CD4-positive, alpha-beta memory T cell (primary cell): ENCODE measurements at regions not wholly inside any gene's neighbourhood (a gene's known extent, or its start where the extent isn't known, plus 50 kb on each side); places are given as distances from the start of the nearest gene placed in this dataset.

Experiments used
- CTCF ChIA-PET: fragments of 350-600 bp; sonication (Branson Sonifier 250); formaldehyde crosslinking; loops from one replicate; lab custom pipeline; 2021; ENCODE audit warnings: inconsistent platforms; ENCODE audit not compliant: partially characterized antibody; lab: Charles Lee
- POLR2A ChIA-PET: fragments of 350-600 bp; sonication (Branson Sonifier 250); formaldehyde crosslinking; loops from one replicate; lab custom pipeline; 2021; ENCODE audit not compliant: partially characterized antibody; lab: Charles Lee
- DNase-seq, 5 donors: peaks; one replicate each; pipeline versions ENCODE4 v3.0.0 to v3.0.0-alpha.2; 2020 to 2022; ENCODE audit warnings: mixed read lengths in 1 of 5
- H3K27ac ChIP-seq: one replicate; pipeline ENCODE4 v1.7.0; 2013; ENCODE audit warnings: low read depth, low read length
- H3K27me3 ChIP-seq: 2 replicates; pipeline ENCODE4 v1.7.0; 2013; ENCODE audit warnings: mild to moderate bottlenecking, low read length, moderate library complexity; ENCODE audit not compliant: insufficient read depth
- H3K36me3 ChIP-seq: 2 replicates; pipeline ENCODE4 v1.7.0; 2013; ENCODE audit warnings: mild to moderate bottlenecking, low read length, moderate library complexity; ENCODE audit not compliant: insufficient read depth
- H3K4me1 ChIP-seq: 2 replicates; pipeline ENCODE4 v1.7.0; 2013; ENCODE audit warnings: mild to moderate bottlenecking, low read length, moderate library complexity; ENCODE audit not compliant: insufficient read depth
- H3K4me3 ChIP-seq, 2 donors: one replicate each; pipeline ENCODE4 v1.7.0; 2013; ENCODE audit warnings: low read length in 2 of 2, mild to moderate bottlenecking in 1 of 2
- H3K9me3 ChIP-seq, 2 donors: one replicate each; pipeline ENCODE4 v1.7.0; 2013; ENCODE audit warnings: low read length in 2 of 2, control low read depth in 1 of 2; ENCODE audit not compliant: control insufficient read depth in 1 of 2
- H3K27ac Mint-ChIP-seq, 7 donors: one replicate each; pipeline ENCODE4 v1.8.0; 2020 to 2021; ENCODE audit warnings: mixed read lengths in 7 of 7, mild to moderate bottlenecking in 6 of 7, inconsistent platforms in 3 of 7, moderate library complexity in 3 of 7
- H3K27me3 Mint-ChIP-seq, 2 donors: one replicate each; pipeline ENCODE4 v1.8.0; 2020 to 2021; ENCODE audit warnings: mixed read lengths in 2 of 2
- H3K36me3 Mint-ChIP-seq, 2 donors: one replicate each; pipeline ENCODE4 v1.8.0; 2020 to 2021; ENCODE audit warnings: mixed read lengths in 2 of 2, inconsistent platforms in 1 of 2, mild to moderate bottlenecking in 1 of 2
- H3K4me1 Mint-ChIP-seq, 4 donors: one replicate each; pipeline ENCODE4 v1.8.0; 2020 to 2021; ENCODE audit warnings: mixed read lengths in 4 of 4, mild to moderate bottlenecking in 1 of 4
- H3K4me3 Mint-ChIP-seq, 8 donors: one replicate each; pipeline ENCODE4 v1.8.0; 2020 to 2021; ENCODE audit warnings: mixed read lengths in 8 of 8, mild to moderate bottlenecking in 7 of 8, moderate library complexity in 6 of 8, inconsistent platforms in 3 of 8
- H3K9me3 Mint-ChIP-seq, 8 donors: one replicate each; pipeline ENCODE4 v1.8.0; 2020 to 2021; ENCODE audit warnings: mixed read lengths in 8 of 8, mild to moderate bottlenecking in 5 of 8, inconsistent platforms in 3 of 8, moderate library complexity in 1 of 8
- intact Hi-C: fragments of 100-400 bp; cut with micrococcal nuclease; formaldehyde crosslinking; loops from one replicate; pipeline ENCODE4 v1.15.1; 2023

GRCh38 chr1:93735722-93736121 is 54.1 kb upstream of the BCAR3 start:
- ChIA-PET POLR2A (no interaction called here), CTCF (interaction anchor here (1.3 kb wide), 1 partner anchor 17 kb away, joined by 3 read pairs; no protein-coding TSS in a partner anchor)
- H3K4me3 ChIP-seq, result no peak overlapping the region
- Mint-ChIP-seq H3K9me3 (no peaks in the 10 kb centered on the region), H3K27me3 (no peaks in the 10 kb centered on the region), H3K27ac (no peak overlapping the region), H3K36me3 (no peaks in the 10 kb centered on the region), H3K4me3 (no peak overlapping the region), H3K4me1 (no peaks in the 10 kb centered on the region)
- H3K27me3 ChIP-seq, result no peaks in the 10 kb centered on the region
- intact Hi-C loops, result no loop called here
- H3K36me3 ChIP-seq, result no peaks in the 10 kb centered on the region
- no peak overlapping the region for H3K27ac ChIP-seq
- H3K9me3 ChIP-seq, result no peaks in the 10 kb centered on the region
- H3K4me1 ChIP-seq, result no peaks in the 10 kb centered on the region
- no peak for DNase-seq

- intact Hi-C loops, result no loop called here
- POLR2A ChIA-PET, result no interaction called here
- CTCF ChIA-PET, result interaction anchor here (1.3 kb wide), 1 partner anchor 17 kb away, joined by 3 read pairs; no protein-coding TSS in a partner anchor
- Histone ChIP-seq H3K27me3 (no peaks in the 10 kb centered on the region), H3K4me3 (no peak overlapping the region), H3K9me3 (no peaks in the 10 kb centered on the region), H3K27ac (no peak overlapping the region), H3K4me1 (no peaks in the 10 kb centered on the region), H3K36me3 (no peaks in the 10 kb centered on the region)
- no peak overlapping the region for H3K27ac Mint-ChIP-seq
- no peak overlapping the region for H3K4me3 Mint-ChIP-seq
- no peaks in the 10 kb centered on the region for H3K27me3 Mint-ChIP-seq
- H3K9me3 Mint-ChIP-seq, result no peaks in the 10 kb centered on the region
- H3K4me1 Mint-ChIP-seq, result no peaks in the 10 kb centered on the region
- H3K36me3 Mint-ChIP-seq, result no peaks in the 10 kb centered on the region
- no peak for DNase-seq
Measured at GRCh38 chr1:93734999-93735398, 53.4 kb upstream of the BCAR3 start.

GRCh38 chr1:93733340-93733739 is 51.7 kb upstream of the BCAR3 start:
- no peaks in the 10 kb centered on the region for H3K9me3 Mint-ChIP-seq
- H3K36me3 ChIP-seq, result no peaks in the 10 kb centered on the region
- no peaks in the 10 kb centered on the region for H3K9me3 ChIP-seq
- no peak overlapping the region for H3K27ac Mint-ChIP-seq
- CTCF ChIA-PET, result no interaction called here
- no peaks in the 10 kb centered on the region for H3K27me3 ChIP-seq
- DNase-seq, result no peak
- no peak overlapping the region for H3K4me3 ChIP-seq
- no peak overlapping the region for H3K4me3 Mint-ChIP-seq
- no peaks in the 10 kb centered on the region for H3K4me1 ChIP-seq
- POLR2A ChIA-PET, result no interaction called here
- H3K36me3 Mint-ChIP-seq, result no peaks in the 10 kb centered on the region
- no peaks in the 10 kb centered on the region for H3K27me3 Mint-ChIP-seq
- no peak overlapping the region for H3K27ac ChIP-seq
- H3K4me1 Mint-ChIP-seq, result no peaks in the 10 kb centered on the region
- intact Hi-C loops, result no loop called here

- Mint-ChIP-seq H3K36me3 (no peaks in the 10 kb centered on the region), H3K27me3 (no peaks in the 10 kb centered on the region), H3K27ac (no peak overlapping the region), H3K4me1 (no peaks in the 10 kb centered on the region), H3K9me3 (no peaks in the 10 kb centered on the region), H3K4me3 (no peak overlapping the region)
- ChIA-PET POLR2A (no interaction called here), CTCF (no interaction called here)
- H3K27ac ChIP-seq, result no peak overlapping the region
- H3K36me3 ChIP-seq, result no peaks in the 10 kb centered on the region
- no peaks in the 10 kb centered on the region for H3K4me1 ChIP-seq
- H3K9me3 ChIP-seq, result no peaks in the 10 kb centered on the region
- no peak overlapping the region for H3K4me3 ChIP-seq
- DNase-seq, result no peak
- no peaks in the 10 kb centered on the region for H3K27me3 ChIP-seq
- intact Hi-C loops, result no loop called here
Measured at GRCh38 chr1:93732514-93732913, 50.9 kb upstream of the BCAR3 start.
